Thoracic aorta (tissue), 2 donors: ENCODE measurements at regions not wholly inside any gene's neighbourhood (a gene's known extent, or its start where the extent isn't known, plus 50 kb on each side); places are given as distances from the start of the nearest gene placed in this dataset.
"Not testable (repeated sequence)": the region's sequence is repeated elsewhere in the genome, so short reads cannot be mapped to it uniquely, and the experiment has no call there.

Experiments
- ATAC-seq: fragments of 150-250 bp; one replicate; pipeline ENCODE4 v1.8.0; 2017; ENCODE audit warnings: low read depth; ENCODE audit not compliant: insufficient number of reproducible peaks, low FRiP score
- DNase-seq: peaks from one replicate; pipeline ENCODE4 v3.0.0-alpha.2; 2020; ENCODE audit warnings: low spot score
- H3K27ac ChIP-seq, 2 donors: fragments of 200-600 bp; sonication (generic); 1 replicate in 1 of 2; 2 replicates in 1 of 2; pipeline ENCODE4 v1.5.1; 2016; ENCODE audit warnings: mild to moderate bottlenecking in 2 of 2, moderate library complexity in 2 of 2
- H3K27me3 ChIP-seq: fragments of 200-600 bp; sonication (generic); replicated peaks from 2 replicates; pipeline ENCODE4 v1.6.0; 2016; ENCODE audit warnings: mild to moderate bottlenecking; ENCODE audit not compliant: insufficient read depth
- H3K36me3 ChIP-seq: fragments of 200-600 bp; sonication (generic); one replicate; pipeline ENCODE4 v1.5.1; 2016
- H3K4me1 ChIP-seq, 2 donors: fragments of 200-600 bp; sonication (generic); 1 replicate in 1 of 2; 2 replicates in 1 of 2; pipeline versions ENCODE4 v1.5.1 to v1.6.0; 2016; ENCODE audit warnings: low read depth in 2 of 2, mild to moderate bottlenecking in 1 of 2; ENCODE audit not compliant: control insufficient read depth in 1 of 2
- H3K4me3 ChIP-seq: fragments of 200-600 bp; sonication (generic); 2 replicates; pipeline ENCODE4 v1.5.1; 2016; ENCODE audit warnings: mild to moderate bottlenecking
- H3K9me3 ChIP-seq: fragments of 200-600 bp; sonication (generic); 2 replicates; pipeline ENCODE4 v1.5.1; 2016
- CTCF ChIP-seq: fragments of 200-600 bp; sonication (generic); IDR thresholded peaks from one replicate; pipeline ENCODE4 v1.5.1; 2019; ENCODE audit warnings: antibody characterized with exemption

- DNase-seq (no peak), ATAC-seq (no peak)
- H3K9me3 ChIP-seq: no peaks in the 10 kb centered on the region
- no peak for TF ChIP-seq CTCF
- H3K4me3 ChIP-seq: no peak overlapping the region
- H3K27ac ChIP-seq: no peak overlapping the region
- no peaks in the 10 kb centered on the region for H3K4me1 ChIP-seq
- H3K36me3 ChIP-seq: no peaks in the 10 kb centered on the region
- H3K27me3 ChIP-seq: no peaks in the 10 kb centered on the region
Measured at GRCh38 chr12:113709456-113709855, 237.8 kb upstream of the LHX5 start.

DNA sequence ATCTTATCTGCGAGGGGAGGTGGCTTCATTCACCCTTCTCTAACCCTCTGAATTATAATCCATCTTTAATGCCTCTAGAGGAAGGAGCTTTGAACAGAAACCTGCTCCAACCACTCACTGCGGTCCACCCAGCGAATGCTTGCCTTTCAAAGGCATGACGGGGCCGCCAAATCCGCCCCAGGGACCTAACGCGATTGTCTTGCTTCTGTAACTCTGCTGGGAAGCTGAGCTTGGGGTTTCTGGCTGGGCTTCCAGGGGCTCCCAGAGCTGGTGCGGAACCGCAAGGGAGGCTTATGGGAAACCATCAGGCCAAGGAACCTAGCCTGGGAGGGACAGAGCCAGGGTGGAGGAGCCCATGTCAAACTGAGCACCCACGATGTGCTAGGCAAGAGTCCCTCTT is 231.2 kb upstream of the LHX5 start:
- Histone ChIP-seq H3K4me3 (no peak overlapping the region), H3K9me3 (no peaks in the 10 kb centered on the region), H3K27me3 (no peaks in the 10 kb centered on the region), H3K27ac (no peak overlapping the region), H3K36me3 (no peaks in the 10 kb centered on the region), H3K4me1 (no peaks in the 10 kb centered on the region)
- DNase-seq: no peak
- TF ChIP-seq CTCF: no peak
- ATAC-seq: no peak

DNA sequence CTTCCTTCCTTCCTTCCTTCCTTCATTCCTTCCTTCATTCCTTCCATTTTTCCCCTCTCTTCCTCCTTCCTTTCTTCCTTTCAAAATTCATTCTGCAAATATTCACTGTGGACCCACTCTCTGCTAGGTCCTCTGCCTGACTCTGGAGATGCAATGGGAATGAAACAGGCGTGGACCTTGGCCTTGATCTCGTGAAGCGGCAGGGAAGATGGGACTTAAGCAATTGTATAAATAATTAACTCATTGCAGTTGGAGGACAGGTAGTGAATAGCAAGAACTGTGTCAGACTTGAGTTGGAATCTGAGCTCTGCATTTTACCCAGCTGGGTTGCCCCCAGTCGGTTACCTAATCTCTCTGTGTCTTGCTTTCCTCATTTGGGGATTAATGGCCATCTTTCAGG is 230.6 kb upstream of the LHX5 start:
- no peak for TF ChIP-seq CTCF
- H3K27me3 ChIP-seq: no peaks in the 10 kb centered on the region
- no peaks in the 10 kb centered on the region for H3K36me3 ChIP-seq
- no peak overlapping the region for H3K27ac ChIP-seq
- H3K4me1 ChIP-seq: no peaks in the 10 kb centered on the region
- no peak overlapping the region for H3K4me3 ChIP-seq
- no peaks in the 10 kb centered on the region for H3K9me3 ChIP-seq
- DNase-seq (no peak), ATAC-seq (no peak)

DNA sequence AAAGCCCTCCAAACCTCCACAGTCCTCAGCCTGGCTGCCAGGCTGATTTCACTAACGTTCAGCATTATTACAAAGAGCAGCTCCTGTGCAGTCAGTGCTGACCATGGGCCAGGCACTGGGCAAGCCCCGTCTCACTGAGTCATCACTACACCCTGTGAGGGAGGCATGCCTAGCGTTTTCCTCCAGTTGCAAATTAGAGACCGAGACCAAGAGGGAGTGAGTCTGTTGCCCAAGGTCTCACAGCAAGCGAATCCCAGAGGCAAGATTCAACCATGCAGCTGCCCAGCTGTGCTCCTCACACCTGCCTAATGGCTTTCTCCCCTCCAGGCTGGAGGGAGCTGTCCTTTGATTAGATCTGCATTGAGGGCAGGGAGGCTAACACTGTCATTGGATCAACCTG is 229.3 kb upstream of the LHX5 start:
- Histone ChIP-seq H3K27me3 (no peaks in the 10 kb centered on the region), H3K36me3 (no peaks in the 10 kb centered on the region), H3K9me3 (no peaks in the 10 kb centered on the region), H3K4me1 (no peaks in the 10 kb centered on the region), H3K4me3 (no peak overlapping the region), H3K27ac (no peak overlapping the region)
- TF ChIP-seq CTCF: no peak
- ATAC-seq (no peak), DNase-seq (no peak)

DNA sequence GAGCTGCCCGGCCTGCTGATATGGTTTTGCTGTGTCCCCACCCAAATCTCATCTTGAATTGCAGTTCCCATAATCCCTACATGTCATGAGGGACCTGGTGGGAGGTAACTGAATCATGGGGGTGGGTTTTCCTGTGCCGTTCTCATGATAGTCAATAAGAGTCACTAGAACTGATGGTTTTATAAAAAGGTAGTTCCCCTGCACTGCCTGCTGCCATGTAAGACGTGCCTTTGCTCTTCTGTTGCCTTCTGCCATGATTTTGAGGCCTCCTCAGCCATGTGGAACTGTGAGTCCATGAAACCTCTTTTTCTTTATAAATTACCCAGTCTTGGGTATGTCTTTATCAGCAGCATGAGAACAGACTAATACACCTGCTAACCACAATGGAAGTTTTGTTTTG is 228.3 kb upstream of the LHX5 start:
- H3K27me3 ChIP-seq, ATAC-seq, H3K27ac ChIP-seq: not testable (repeated sequence)

DNA sequence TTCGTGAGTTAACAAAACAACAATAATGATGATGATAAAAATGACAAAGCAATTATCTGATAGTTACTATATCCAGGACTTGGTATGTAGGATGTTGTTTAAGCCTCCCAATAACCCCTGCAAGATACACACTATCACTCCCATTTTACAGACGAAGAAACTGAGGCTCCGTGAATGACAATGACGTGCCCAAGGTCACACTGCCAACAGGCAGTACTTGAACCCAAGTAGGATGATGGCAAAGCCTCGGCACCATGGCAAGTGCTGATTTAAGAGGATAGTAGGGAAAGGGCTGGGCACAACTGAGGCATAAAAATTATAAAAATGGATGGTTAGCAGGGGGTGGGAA is 226.8 kb upstream of the LHX5 start:
- Histone ChIP-seq H3K4me3 (no peak overlapping the region), H3K36me3 (no peaks in the 10 kb centered on the region), H3K27ac (no peak overlapping the region), H3K9me3 (no peaks in the 10 kb centered on the region), H3K27me3 (no peaks in the 10 kb centered on the region), H3K4me1 (no peaks in the 10 kb centered on the region)
- ATAC-seq: no peak
- TF ChIP-seq CTCF: no peak
- DNase-seq: no peak

More for the DNA sequence above, 228.3 kb upstream of the LHX5 start:
- not testable (repeated sequence) for H3K4me3 ChIP-seq, H3K4me1 ChIP-seq, DNase-seq, H3K9me3 ChIP-seq, H3K36me3 ChIP-seq
